Heart left ventricle (tissue), 16 donors: ENCODE measurements at regions not wholly inside any gene's neighbourhood (a gene's known extent, or its start where the extent isn't known, plus 50 kb on each side); places are given as distances from the start of the nearest gene placed in this dataset.

Experiments used
- ATAC-seq, 4 donors: fragments of 200-7000 bp; cut with Tn5 transposase; one replicate each; pipeline ENCODE4 v1.9.1; 2020 to 2022; ENCODE audit warnings: moderate library complexity in 4 of 4, mild to moderate bottlenecking in 3 of 4, moderate number of reproducible peaks in 1 of 4
- DNase-seq, 5 donors: peaks; one replicate each; pipeline ENCODE4 v3.0.0-alpha.2; 2020
- H3K27ac ChIP-seq, 12 donors: fragments of 200-600 bp; sonication (generic) in 4 of 12; one replicate each; pipeline versions ENCODE4 v1.5.0 to v1.8.0; 2016 to 2022; ENCODE audit warnings: mild to moderate bottlenecking in 2 of 12
- H3K27me3 ChIP-seq, 9 donors: fragments of 200-600 bp; sonication (generic) in 2 of 9; one replicate each; pipeline versions ENCODE4 v1.5.1 to v1.8.0; 2016 to 2022; ENCODE audit warnings: mild to moderate bottlenecking in 3 of 9
- H3K36me3 ChIP-seq, 9 donors: fragments of 200-600 bp; sonication (generic) in 2 of 9; one replicate each; pipeline versions ENCODE4 v1.5.0 to v1.8.0; 2018 to 2022; ENCODE audit warnings: mild to moderate bottlenecking in 2 of 9
- H3K4me1 ChIP-seq, 12 donors: fragments of 200-600 bp; sonication (generic) in 4 of 12; one replicate each; pipeline versions ENCODE4 v1.5.0 to v1.8.0; 2016 to 2022; ENCODE audit warnings: mild to moderate bottlenecking in 3 of 12
- H3K4me3 ChIP-seq, 12 donors: fragments of 200-600 bp; sonication (generic) in 4 of 12; one replicate each; pipeline versions ENCODE4 v1.5.0 to v1.8.0; 2017 to 2022; ENCODE audit warnings: mild to moderate bottlenecking in 9 of 12, moderate library complexity in 4 of 12
- H3K9me3 ChIP-seq, 12 donors: fragments of 200-600 bp; sonication (generic) in 4 of 12; one replicate each; pipeline versions ENCODE4 v1.5.0 to v1.8.0; 2016 to 2022; ENCODE audit warnings: mild to moderate bottlenecking in 1 of 12
- POLR2A ChIP-seq, 2 donors: fragments of 450-650 bp; IDR thresholded peaks; one replicate each; pipeline ENCODE4 v1.6.1; 2017; ENCODE audit warnings: antibody characterized with exemption in 2 of 2, mild to moderate bottlenecking in 2 of 2, moderate library complexity in 2 of 2
- WGBS, 4 donors: extraction: QIAGEN DNeasy Blood & Tissue Kit in 2 of 4; methylation state at CpG; one replicate each; pipeline versions ENCODE4 v1.1.5 to v1.1.7; 2013 to 2018; 5-methylcytosine and 5-hydroxymethylcytosine counted together
- intact Hi-C, 10 donors: fragments of 100-400 bp; cut with DNase I; formaldehyde crosslinking; loops; one replicate each; pipeline versions ENCODE4 v1.11.1 to v1.14.2; 2022
- TF ChIP-seq, protein P1 (sequence below), 12 donors: fragments of 200-600 bp; sonication (generic) in 4 of 12; IDR thresholded peaks; one replicate each; pipeline versions ENCODE4 v1.5.0 to v1.8.0; 2018 to 2022; ENCODE audit warnings: antibody characterized with exemption in 12 of 12, mild to moderate bottlenecking in 5 of 12
- donor health status: ischemic (EF 13 %, LVEDD 7.1; RV severe dilation, severe dysfunction).
- donor health status: healthy with polysubstance abuse.
- donor health status: DM: no; HTN: yes; CAD: no.
- donor health status: DM: no; HTN: no; CAD: no.
- donor health status: ischemic (EF 25% LVEDD 6.9; RV normal size, moderate dysfunction).
- donor health status: ischemic (EF 25% LVEDD 5.7; RV mildly dilated, moderate dysfunction).
- donor health status: healthy.
- donor health status: DM: yes; HTN: yes; CAD: no.
- donor health status: ischemic (EF 35%, LVEDD 5.7; RV mildly dilated, moderate dysfunction).
- donor health status: nonischemic (EF 11% LVEDD 7.7; RV severe dilation, severe dysfunction).
- donor health status: DM: yes; HTN: yes; CAD: no.
- donor health status: PGD.
- donor health status: ischemic (EF 29% LVEDD 5.4; RV normal size, mild dysfunction).
- donor health status: nonischemic (EF 23%, LVEDD 6.1; RV moderate dilation, normal function).

DNA sequence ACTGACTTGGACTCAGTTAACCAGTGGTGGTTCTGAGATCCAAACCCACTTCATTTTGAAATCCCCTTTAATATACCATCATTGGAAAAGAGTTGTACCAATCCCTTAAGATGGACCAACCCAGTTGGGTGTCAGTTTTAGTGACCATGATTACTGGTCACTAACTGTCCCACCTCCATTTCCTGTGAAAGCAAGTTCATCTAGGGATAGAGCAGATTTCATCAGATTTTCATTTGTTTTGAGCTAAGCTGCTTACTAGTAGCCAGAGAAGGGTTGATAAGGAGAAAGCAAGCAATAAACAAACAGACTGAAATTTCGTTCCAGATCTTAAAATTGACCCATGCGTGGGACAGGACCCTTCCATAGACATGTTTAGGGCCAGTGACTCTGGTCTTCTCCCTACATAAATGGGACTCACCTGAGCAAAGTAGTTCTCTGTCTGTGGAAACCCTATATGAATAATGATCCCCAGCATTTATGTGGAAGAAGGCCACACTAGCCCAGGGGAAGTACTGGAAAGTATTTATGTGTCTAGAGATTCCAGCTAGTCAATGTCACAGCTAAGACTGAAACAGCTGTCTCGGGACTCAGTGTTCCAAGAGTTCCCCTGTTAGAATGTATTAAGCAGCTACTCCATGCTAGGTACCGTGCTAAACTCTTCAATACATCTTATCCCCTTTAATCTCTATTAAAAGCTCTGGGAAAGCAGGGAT is 196.0 kb upstream of the BCL6 start:
- H3K4me3 ChIP-seq = no peak overlapping the region
- no peaks in the 10 kb centered on the region for H3K27me3 ChIP-seq
- peaks cover 0 to 12% (median under 1%) of the 10 kb centered on the region in 12 donors for H3K4me1 ChIP-seq
- whole genome bisulfite sequencing, 4 donors = 60 to 74% (median 70%) methylated on average over 4 of the region's 4 CpGs
- H3K27ac ChIP-seq = peak overlapping the region in 1 of 12 donors; percentile 22
- H3K9me3 ChIP-seq = no peaks in the 10 kb centered on the region
- no peak for ATAC-seq
- no peaks in the 10 kb centered on the region for H3K36me3 ChIP-seq
- TF ChIP-seq, protein P1, sequence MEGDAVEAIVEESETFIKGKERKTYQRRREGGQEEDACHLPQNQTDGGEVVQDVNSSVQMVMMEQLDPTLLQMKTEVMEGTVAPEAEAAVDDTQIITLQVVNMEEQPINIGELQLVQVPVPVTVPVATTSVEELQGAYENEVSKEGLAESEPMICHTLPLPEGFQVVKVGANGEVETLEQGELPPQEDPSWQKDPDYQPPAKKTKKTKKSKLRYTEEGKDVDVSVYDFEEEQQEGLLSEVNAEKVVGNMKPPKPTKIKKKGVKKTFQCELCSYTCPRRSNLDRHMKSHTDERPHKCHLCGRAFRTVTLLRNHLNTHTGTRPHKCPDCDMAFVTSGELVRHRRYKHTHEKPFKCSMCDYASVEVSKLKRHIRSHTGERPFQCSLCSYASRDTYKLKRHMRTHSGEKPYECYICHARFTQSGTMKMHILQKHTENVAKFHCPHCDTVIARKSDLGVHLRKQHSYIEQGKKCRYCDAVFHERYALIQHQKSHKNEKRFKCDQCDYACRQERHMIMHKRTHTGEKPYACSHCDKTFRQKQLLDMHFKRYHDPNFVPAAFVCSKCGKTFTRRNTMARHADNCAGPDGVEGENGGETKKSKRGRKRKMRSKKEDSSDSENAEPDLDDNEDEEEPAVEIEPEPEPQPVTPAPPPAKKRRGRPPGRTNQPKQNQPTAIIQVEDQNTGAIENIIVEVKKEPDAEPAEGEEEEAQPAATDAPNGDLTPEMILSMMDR (IDR thresholded peaks at IDR 0.05) = no peak
- no peak for TF ChIP-seq POLR2A (IDR thresholded peaks at IDR 0.05)
- DNase-seq = no peak
- intact Hi-C loops = loop anchor here in 2 of 10 donors (10.0 kb wide), 1 partner anchor 186 kb away; no protein-coding TSS in a partner anchor

DNA sequence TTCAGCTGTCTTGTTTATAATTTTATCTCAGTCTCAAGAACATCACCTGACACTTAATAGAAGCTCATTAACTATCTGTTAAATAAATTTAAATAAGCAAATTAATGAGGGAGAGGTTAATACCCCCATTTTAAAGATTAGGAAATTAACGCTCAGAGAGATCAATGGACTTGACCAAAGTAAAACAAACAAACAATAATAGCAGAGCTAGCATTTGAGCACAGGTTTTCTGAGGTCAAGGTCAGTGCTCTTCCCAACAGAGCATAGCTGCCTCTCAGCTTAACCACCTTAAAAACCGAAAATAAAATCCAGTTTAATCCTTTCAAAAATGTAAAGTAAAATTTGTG is 196.6 kb upstream of the BCL6 start:
- no peak overlapping the region for H3K4me3 ChIP-seq
- TF ChIP-seq, protein P1 (IDR thresholded peaks at IDR 0.05) = no peak
- TF ChIP-seq POLR2A (IDR thresholded peaks at IDR 0.05) = no peak
- H3K36me3 ChIP-seq = no peaks in the 10 kb centered on the region
- no peak for ATAC-seq
- no peak for DNase-seq
- H3K27ac ChIP-seq = peak overlapping the region in 1 of 12 donors; percentile 22
- no peaks in the 10 kb centered on the region for H3K9me3 ChIP-seq
- no peaks in the 10 kb centered on the region for H3K27me3 ChIP-seq
- WGBS, 4 donors = 80 to 91% (median 90%) methylated on average over 2 of the region's 2 CpGs
- intact Hi-C loops = loop anchor here in 2 of 10 donors (10.0 kb wide), 1 partner anchor 187 kb away; no protein-coding TSS in a partner anchor
- H3K4me1 ChIP-seq = peaks cover 0 to 17% (median 4%) of the 10 kb centered on the region in 12 donors

DNA sequence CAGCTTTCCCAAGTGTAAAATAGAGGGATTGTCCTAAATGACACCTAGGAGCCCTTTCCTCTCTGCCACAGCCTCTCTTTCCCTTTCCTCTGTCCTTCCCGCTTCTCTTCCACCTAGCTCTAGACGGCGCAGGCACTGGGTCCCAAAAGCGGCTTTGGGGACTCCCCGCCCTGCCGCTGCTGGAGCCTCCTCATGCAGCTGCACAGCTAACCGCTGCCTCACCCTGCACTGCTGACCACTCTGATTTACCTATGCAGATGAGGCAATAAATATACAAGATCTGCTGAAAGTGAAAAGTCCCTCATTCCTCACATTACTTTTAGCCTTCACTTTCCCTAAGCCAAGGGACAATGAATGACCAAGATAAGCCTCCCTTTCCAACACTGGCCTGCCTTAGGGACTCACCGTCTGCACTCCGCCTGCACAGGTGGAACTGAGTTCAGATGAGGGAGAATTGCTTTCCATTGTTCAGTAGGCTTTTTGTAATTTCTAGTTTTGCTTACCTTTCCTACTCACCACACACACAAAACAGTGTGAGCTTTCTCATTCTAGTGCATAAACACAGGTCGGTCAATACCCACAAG is 197.5 kb upstream of the BCL6 start:
- H3K27ac ChIP-seq = no peak overlapping the region
- DNase-seq (no peak), ATAC-seq (no peak)
- no peaks in the 10 kb centered on the region for H3K9me3 ChIP-seq
- peaks cover 0 to 22% (median 6%) of the 10 kb centered on the region in 12 donors for H3K4me1 ChIP-seq
- intact Hi-C loops = loop anchor here in 2 of 10 donors (10.0 kb wide), 1 partner anchor 188 kb away; no protein-coding TSS in a partner anchor
- H3K36me3 ChIP-seq = no peaks in the 10 kb centered on the region
- TF ChIP-seq, protein P1 (IDR thresholded peaks at IDR 0.05) = no peak
- TF ChIP-seq POLR2A (IDR thresholded peaks at IDR 0.05) = no peak
- 93 to 95% (median 94%) methylated on average over 10 of the region's 10 CpGs for WGBS, 4 donors
- no peaks in the 10 kb centered on the region for H3K27me3 ChIP-seq
- no peak overlapping the region for H3K4me3 ChIP-seq

DNA sequence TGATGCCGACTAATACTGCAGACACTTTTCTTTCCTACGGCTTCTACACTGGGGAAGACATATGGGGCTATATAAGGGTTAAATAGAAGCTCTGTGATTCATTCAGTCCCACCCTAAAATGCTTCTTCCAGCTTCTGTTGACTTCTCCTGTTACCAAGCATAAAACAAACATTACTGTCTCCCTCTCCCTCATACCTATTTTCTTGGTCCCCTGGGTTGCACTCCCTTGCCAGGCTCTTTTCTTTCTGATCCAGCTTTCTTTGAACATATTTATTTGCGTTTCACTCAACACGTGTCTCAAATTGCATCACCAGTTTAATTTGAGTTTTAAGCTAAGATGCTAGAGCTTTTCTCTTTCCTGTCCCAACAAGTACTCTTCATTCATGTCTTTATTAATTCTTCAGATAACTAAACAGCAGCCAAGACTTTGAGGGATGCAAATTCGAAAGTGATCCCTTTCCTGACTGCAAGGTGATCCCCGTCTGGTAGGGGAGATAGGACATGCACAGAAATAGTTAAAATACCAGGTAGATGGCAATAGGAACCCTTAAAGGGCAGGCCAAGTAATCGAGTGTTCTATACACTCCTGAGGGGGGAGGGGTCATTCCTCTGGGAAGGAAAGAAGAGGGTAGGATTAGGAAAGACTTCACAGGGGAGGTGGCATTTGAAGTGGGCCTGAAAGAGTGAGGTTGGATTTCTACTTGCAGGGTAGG is 198.6 kb upstream of the BCL6 start:
- ATAC-seq (no peak), DNase-seq (no peak)
- Histone ChIP-seq H3K9me3 (no peaks in the 10 kb centered on the region), H3K4me1 (peaks cover 0 to 27% (median 9%) of the 10 kb centered on the region in 12 donors), H3K36me3 (no peaks in the 10 kb centered on the region), H3K27me3 (no peaks in the 10 kb centered on the region), H3K4me3 (no peak overlapping the region), H3K27ac (no peak overlapping the region)
- intact Hi-C loops = loop anchor here in 2 of 10 donors (10.0 kb wide), 1 partner anchor 189 kb away; no protein-coding TSS in a partner anchor
- TF ChIP-seq POLR2A (IDR thresholded peaks at IDR 0.05) = no peak
- TF ChIP-seq, protein P1 (IDR thresholded peaks at IDR 0.05) = no peak
- 60 to 76% (median 72%) methylated on average over 7 of the region's 7 CpGs for WGBS, 4 donors
